H9 (cell line): ENCODE measurements at regions not wholly inside any gene's neighbourhood (a gene's known extent, or its start where the extent isn't known, plus 50 kb on each side); places are given as distances from the start of the nearest gene placed in this dataset.

Source experiments
- DNase-seq: peaks from one replicate; pipeline ENCODE4 v3.0.0-alpha.2; 2017
- H2AFZ ChIP-seq: one replicate; pipeline ENCODE4 v1.6.1; 2013; ENCODE audit warnings: mild to moderate bottlenecking, low read length, control low read depth, moderate library complexity
- H2AK5ac ChIP-seq: 2 replicates; pipeline ENCODE4 v1.6.1; 2013; ENCODE audit warnings: low read length, control low read depth, mixed read lengths; ENCODE audit not compliant: insufficient read length
- H2BK120ac ChIP-seq: one replicate; pipeline ENCODE4 v1.6.1; 2013; ENCODE audit warnings: low read depth, mild to moderate bottlenecking, low read length, control low read depth, inconsistent platforms; ENCODE audit not compliant: poor library complexity, severe bottlenecking
- H2BK12ac ChIP-seq: 2 replicates; pipeline ENCODE4 v1.6.1; 2013; ENCODE audit warnings: low read length, control low read depth, mixed read lengths, low read depth; ENCODE audit not compliant: insufficient read length
- H2BK15ac ChIP-seq: 2 replicates; pipeline ENCODE4 v1.6.1; 2013; ENCODE audit warnings: low read depth, low read length, control low read depth
- H2BK20ac ChIP-seq: one replicate; pipeline ENCODE4 v1.6.1; 2013; ENCODE audit warnings: low read depth, mild to moderate bottlenecking, low read length, control low read depth, inconsistent platforms; ENCODE audit not compliant: poor library complexity, severe bottlenecking
- H2BK5ac ChIP-seq: 2 replicates; pipeline ENCODE4 v1.6.1; 2013; ENCODE audit warnings: low read length, control low read depth, mixed read lengths; ENCODE audit not compliant: insufficient read length
- H3K14ac ChIP-seq: 2 replicates; pipeline ENCODE4 v1.6.1; 2013; ENCODE audit warnings: low read length, control low read depth; ENCODE audit not compliant: insufficient read depth
- H3K18ac ChIP-seq: 2 replicates; pipeline ENCODE4 v1.6.1; 2013; ENCODE audit warnings: low read depth, mild to moderate bottlenecking, mixed read lengths, low read length, control low read depth; ENCODE audit not compliant: insufficient read length
- H3K23ac ChIP-seq: 2 replicates; pipeline ENCODE4 v1.6.1; 2013; ENCODE audit warnings: low read length, control low read depth, mixed read lengths, low read depth; ENCODE audit not compliant: insufficient read length
- H3K23me2 ChIP-seq: 2 replicates; pipeline ENCODE4 v1.6.1; 2013; ENCODE audit warnings: low read depth, mild to moderate bottlenecking, mixed read lengths, low read length, control low read depth; ENCODE audit not compliant: insufficient read length, poor library complexity, severe bottlenecking
- H3K27ac ChIP-seq: 2 replicates; pipeline ENCODE4 v1.5.1; 2013; ENCODE audit warnings: low read length, control low read depth, mixed read lengths, low read depth; ENCODE audit not compliant: insufficient read length
- H3K27me3 ChIP-seq: 2 replicates; pipeline ENCODE4 v1.6.1; 2013; ENCODE audit warnings: low read length, control low read depth, inconsistent platforms; ENCODE audit not compliant: insufficient read depth
- H3K4ac ChIP-seq: 2 replicates; pipeline ENCODE4 v1.6.1; 2013; ENCODE audit warnings: low read depth, mild to moderate bottlenecking, control low read depth, inconsistent platforms, low read length, moderate library complexity
- H3K4me1 ChIP-seq: 2 replicates; pipeline ENCODE4 v1.6.1; 2013; ENCODE audit warnings: low read length, control low read depth, inconsistent platforms; ENCODE audit not compliant: insufficient read depth
- H3K4me2 ChIP-seq: 2 replicates; pipeline ENCODE4 v1.6.1; 2013; ENCODE audit warnings: low read length, control low read depth, mixed read lengths; ENCODE audit not compliant: insufficient read length, insufficient read depth
- H3K56ac ChIP-seq: 2 replicates; pipeline ENCODE4 v1.6.1; 2013; ENCODE audit warnings: low read depth, mild to moderate bottlenecking, mixed read lengths, low read length, control low read depth; ENCODE audit not compliant: insufficient read length
- H3K79me1 ChIP-seq: 2 replicates; pipeline ENCODE4 v1.6.1; 2013; ENCODE audit warnings: low read depth, mild to moderate bottlenecking, moderate library complexity, low read length, control low read depth, inconsistent platforms; ENCODE audit not compliant: insufficient read depth, poor library complexity, severe bottlenecking
- H3K79me2 ChIP-seq: 2 replicates; pipeline ENCODE4 v1.6.1; 2013; ENCODE audit warnings: low read length, control low read depth, inconsistent platforms; ENCODE audit not compliant: insufficient read depth
- H3K9ac ChIP-seq: 2 replicates; pipeline ENCODE4 v1.6.1; 2013; ENCODE audit warnings: low read length, control low read depth, mixed read lengths; ENCODE audit not compliant: insufficient read length; ENCODE audit errors: extremely low read depth
- H3K9me3 ChIP-seq: one replicate; pipeline ENCODE4 v1.6.1; 2013; ENCODE audit warnings: low read depth, low read length, inconsistent platforms; ENCODE audit not compliant: control insufficient read depth
- H3T11ph ChIP-seq: one replicate; pipeline ENCODE4 v1.6.1; 2013; ENCODE audit warnings: mild to moderate bottlenecking, low read length, control low read depth, inconsistent platforms
- H4K20me1 ChIP-seq: one replicate; pipeline ENCODE4 v1.6.1; 2013; ENCODE audit not compliant: control insufficient read depth, insufficient read length, insufficient read depth
- H4K5ac ChIP-seq: 2 replicates; pipeline ENCODE4 v1.6.1; 2013; ENCODE audit warnings: low read depth, mild to moderate bottlenecking, mixed read lengths, low read length, control low read depth; ENCODE audit not compliant: insufficient read length
- H4K8ac ChIP-seq: replicated peaks from 2 replicates; pipeline ENCODE4 v1.6.1; 2013; ENCODE audit warnings: low read length, control low read depth, mixed read lengths, low read depth; ENCODE audit not compliant: insufficient read length
- H4K91ac ChIP-seq: 2 replicates; pipeline ENCODE4 v1.6.1; 2013; ENCODE audit warnings: low read depth, mild to moderate bottlenecking, moderate library complexity, mixed read lengths, low read length, control low read depth; ENCODE audit not compliant: insufficient read length
- H3K27ac Mint-ChIP-seq, 3 experiments: 2 replicates in 2 of 3; 3 replicates in 1 of 3; pipeline ENCODE4 v1.8.0; 2020 to 2021; ENCODE audit warnings: mixed read lengths in 3 of 3, mild to moderate bottlenecking in 1 of 3, moderate library complexity in 1 of 3
- H3K27me3 Mint-ChIP-seq: 2 replicates; pipeline ENCODE4 v1.8.0; 2021; ENCODE audit warnings: low read depth, mild to moderate bottlenecking, moderate library complexity, mixed read lengths
- H3K36me3 Mint-ChIP-seq, 3 experiments: 2 replicates in 2 of 3; 3 replicates in 1 of 3; pipeline ENCODE4 v1.8.0; 2020 to 2021; ENCODE audit warnings: low read depth in 3 of 3, mixed read lengths in 3 of 3; ENCODE audit not compliant: insufficient read depth in 1 of 3
- H3K4me1 Mint-ChIP-seq, 2 experiments: 2 replicates each; pipeline ENCODE4 v1.8.0; 2020; ENCODE audit warnings: mixed read lengths in 2 of 2
- H3K4me3 Mint-ChIP-seq, 2 experiments: 2 replicates in 1 of 2; 3 replicates in 1 of 2; pipeline ENCODE4 v1.8.0; 2020 to 2021; ENCODE audit warnings: mild to moderate bottlenecking in 2 of 2, mixed read lengths in 2 of 2, moderate library complexity in 1 of 2
- H3K9me3 Mint-ChIP-seq, 2 experiments: 2 replicates in 1 of 2; 3 replicates in 1 of 2; pipeline ENCODE4 v1.8.0; 2020; ENCODE audit warnings: mild to moderate bottlenecking in 2 of 2, mixed read lengths in 2 of 2, moderate library complexity in 1 of 2
- CTCF ChIP-seq: fragments of 200-600 bp; sonication (generic); conservative IDR thresholded peaks from 3 replicates; pipeline ENCODE4 v1.8.0; 2021; ENCODE audit warnings: antibody characterized with exemption, mild to moderate bottlenecking
- WGBS: extraction: QIAGEN DNeasy Blood & Tissue Kit; methylation state at CpG from one replicate; pipeline ENCODE4 v1.1.7; 2013; ENCODE audit warnings: missing lambda C conversion rate, low lambda C conversion rate, mixed read lengths; ENCODE audit not compliant: insufficient read length; ENCODE audit errors: extremely low coverage; 5-methylcytosine and 5-hydroxymethylcytosine counted together

GRCh38 chr16:87138316-87138715 lies 178.9 kb downstream of the C16orf95 start:
- Histone ChIP-seq H3K79me1 (no peaks in the 10 kb centered on the region), H2AFZ (no peak overlapping the region), H4K91ac (no peak overlapping the region), H2BK20ac (no peak overlapping the region), H3K14ac (no peak overlapping the region), H3K4ac (no peak overlapping the region), H3K56ac (no peak overlapping the region), H3K27ac (no peak overlapping the region), H3K9me3 (no peaks in the 10 kb centered on the region), H3K9ac (no peak overlapping the region), H3K4me1 (no peaks in the 10 kb centered on the region), H2AK5ac (no peak overlapping the region), H3T11ph (no peak overlapping the region), H3K23ac (no peak overlapping the region), H2BK12ac (no peak overlapping the region), H4K5ac (no peak overlapping the region), H3K27me3 (no peaks in the 10 kb centered on the region), H3K79me2 (no peaks in the 10 kb centered on the region), H4K20me1 (no peaks in the 10 kb centered on the region), H3K18ac (no peak overlapping the region), H2BK15ac (no peak overlapping the region), H2BK120ac (no peak overlapping the region), H3K4me2 (no peak overlapping the region), H2BK5ac (no peak overlapping the region), H3K23me2 (no peaks in the 10 kb centered on the region), H4K8ac (no peak overlapping the region)
- H3K4me1 Mint-ChIP-seq, result peaks cover 0 to 8% of the 10 kb centered on the region in 2 experiments; a peak in 3 of 4 replicates
- no peak for DNase-seq
- peaks cover 0 to 15% (median 0%) of the 10 kb centered on the region in 3 experiments; a peak in 4 of 7 replicates for H3K36me3 Mint-ChIP-seq
- TF ChIP-seq CTCF, result no peak
- H3K27ac Mint-ChIP-seq, result no peak overlapping the region; a peak in 1 of 7 replicates
- no peaks in the 10 kb centered on the region; the same call in none of the 2 replicates for H3K27me3 Mint-ChIP-seq
- H3K9me3 Mint-ChIP-seq, result peaks cover 7 to 12% of the 10 kb centered on the region in 2 experiments; a peak in 4 of 5 replicates
- H3K4me3 Mint-ChIP-seq, result no peak overlapping the region
- no CpG with 5 or more reads among the region's 4 CpGs for WGBS
